Glutamatergic neuron (in vitro differentiated cells): ENCODE measurements at regions not wholly inside any gene's neighbourhood (a gene's known extent, or its start where the extent isn't known, plus 50 kb on each side); places are given as distances from the start of the nearest gene placed in this dataset.
A peak's percentile ranks its signal among the peaks of the same experiment; 100 is the strongest.

Source experiments
- DNase-seq: peaks from one replicate; pipeline ENCODE4 v3.0.0; 2022
- H3K27ac Mint-ChIP-seq: one replicate; pipeline ENCODE4 v1.8.0; 2020; ENCODE audit warnings: mild to moderate bottlenecking, mixed read lengths, inconsistent platforms; ENCODE audit not compliant: unreplicated experiment
- H3K27me3 Mint-ChIP-seq: one replicate; pipeline ENCODE4 v1.8.0; 2020; ENCODE audit warnings: mild to moderate bottlenecking, moderate library complexity, mixed read lengths, inconsistent platforms; ENCODE audit not compliant: unreplicated experiment
- H3K36me3 Mint-ChIP-seq: one replicate; pipeline ENCODE4 v1.8.0; 2020; ENCODE audit warnings: mild to moderate bottlenecking, mixed read lengths, inconsistent platforms; ENCODE audit not compliant: unreplicated experiment
- H3K4me1 Mint-ChIP-seq: one replicate; pipeline ENCODE4 v1.8.0; 2020; ENCODE audit warnings: mild to moderate bottlenecking, low read depth, mixed read lengths, inconsistent platforms; ENCODE audit not compliant: unreplicated experiment
- H3K4me3 Mint-ChIP-seq: one replicate; pipeline ENCODE4 v1.8.0; 2020; ENCODE audit warnings: mild to moderate bottlenecking, mixed read lengths, inconsistent platforms; ENCODE audit not compliant: unreplicated experiment
- H3K9me3 Mint-ChIP-seq: one replicate; pipeline ENCODE4 v1.8.0; 2020; ENCODE audit warnings: mild to moderate bottlenecking, moderate library complexity, mixed read lengths, inconsistent platforms; ENCODE audit not compliant: unreplicated experiment
- CTCF ChIP-seq: fragments of 200-600 bp; sonication (generic); IDR thresholded peaks from one replicate; pipeline ENCODE4 v1.5.0; 2021; ENCODE audit not compliant: partially characterized antibody, unreplicated experiment

- peaks cover 5% of the 10 kb centered on the region for H3K36me3 Mint-ChIP-seq
- H3K9me3 Mint-ChIP-seq: peaks cover 3% of the 10 kb centered on the region
- H3K27me3 Mint-ChIP-seq: no peaks in the 10 kb centered on the region
- no peak overlapping the region for H3K27ac Mint-ChIP-seq
- H3K4me3 Mint-ChIP-seq: no peak overlapping the region
- H3K4me1 Mint-ChIP-seq: peaks cover 8% of the 10 kb centered on the region
- DNase-seq: no peak
- no peak for TF ChIP-seq CTCF
Observed at GRCh38 chr16:65634833-65635232, 513.0 kb upstream of the CDH11 start.

GRCh38 chr16:65634291-65634690 is 512.4 kb upstream of the CDH11 start:
- H3K9me3 Mint-ChIP-seq: peaks cover 3% of the 10 kb centered on the region
- peaks cover under 1% of the 10 kb centered on the region for H3K27me3 Mint-ChIP-seq
- TF ChIP-seq CTCF: no peak
- H3K36me3 Mint-ChIP-seq: peaks cover 5% of the 10 kb centered on the region
- peak overlapping the region; percentile 40 for H3K27ac Mint-ChIP-seq
- peak; percentile 33 for DNase-seq
- peaks cover 8% of the 10 kb centered on the region for H3K4me1 Mint-ChIP-seq
- H3K4me3 Mint-ChIP-seq: no peak overlapping the region

- Mint-ChIP-seq H3K4me3 (peak overlapping the region; percentile 53), H3K36me3 (no peaks in the 10 kb centered on the region), H3K4me1 (peaks cover 9% of the 10 kb centered on the region), H3K27ac (no peak overlapping the region), H3K9me3 (peaks cover 4% of the 10 kb centered on the region), H3K27me3 (peaks cover 5% of the 10 kb centered on the region)
- no peak for TF ChIP-seq CTCF
- DNase-seq: no peak
Observed at GRCh38 chr16:65624666-65625065, 502.8 kb upstream of the CDH11 start.

- DNase-seq: no peak
- peaks cover 4% of the 10 kb centered on the region for H3K27me3 Mint-ChIP-seq
- peaks cover 4% of the 10 kb centered on the region for H3K9me3 Mint-ChIP-seq
- no peak for TF ChIP-seq CTCF
- H3K27ac Mint-ChIP-seq: no peak overlapping the region
- no peaks in the 10 kb centered on the region for H3K36me3 Mint-ChIP-seq
- peaks cover 9% of the 10 kb centered on the region for H3K4me1 Mint-ChIP-seq
- H3K4me3 Mint-ChIP-seq: no peak overlapping the region
Observed at GRCh38 chr16:65624229-65624628, 502.4 kb upstream of the CDH11 start.

GRCh38 chr16:65622871-65623270 is 501.0 kb upstream of the CDH11 start:
- peaks cover 9% of the 10 kb centered on the region for H3K4me1 Mint-ChIP-seq
- no peak for DNase-seq
- H3K27ac Mint-ChIP-seq: no peak overlapping the region
- peaks cover 2% of the 10 kb centered on the region for H3K27me3 Mint-ChIP-seq
- no peak for TF ChIP-seq CTCF
- H3K4me3 Mint-ChIP-seq: no peak overlapping the region
- H3K36me3 Mint-ChIP-seq: no peaks in the 10 kb centered on the region
- H3K9me3 Mint-ChIP-seq: peaks cover 4% of the 10 kb centered on the region
